Germinal center (tissue), 1 donor: ENCODE measurements at regions not wholly inside any gene's neighbourhood (a gene's known extent, or its start where the extent isn't known, plus 50 kb on each side); places are given as distances from the start of the nearest gene placed in this dataset.
"Not testable (repeated sequence)": the region's sequence is repeated elsewhere in the genome, so short reads cannot be mapped to it uniquely, and the experiment has no call there.

Experiments used
- DNase-seq: peaks from one replicate; pipeline ENCODE4 v3.0.0; 2012; ENCODE audit warnings: mixed read lengths, low spot score

DNA sequence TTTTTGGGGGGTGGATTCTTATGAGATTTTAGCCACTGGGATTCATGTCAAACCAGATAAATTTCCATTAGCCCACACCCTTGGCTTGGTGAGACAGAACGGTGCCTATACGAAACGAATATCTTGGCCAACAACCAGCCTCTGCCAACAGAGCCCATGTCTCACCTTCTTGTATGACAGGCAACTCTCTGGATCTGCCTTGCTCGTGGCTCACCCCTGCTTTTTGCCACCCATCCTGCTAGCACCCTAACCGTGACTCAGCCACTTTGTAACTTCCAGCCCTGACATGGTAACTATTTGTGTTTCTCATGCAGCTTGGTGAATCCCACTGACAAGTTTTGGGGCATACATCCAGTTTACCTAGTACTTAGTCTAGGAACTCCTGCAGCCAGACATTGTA, 457.0 kb downstream of the SPATA31D1 start:
- DNase-seq, result no peak

DNA sequence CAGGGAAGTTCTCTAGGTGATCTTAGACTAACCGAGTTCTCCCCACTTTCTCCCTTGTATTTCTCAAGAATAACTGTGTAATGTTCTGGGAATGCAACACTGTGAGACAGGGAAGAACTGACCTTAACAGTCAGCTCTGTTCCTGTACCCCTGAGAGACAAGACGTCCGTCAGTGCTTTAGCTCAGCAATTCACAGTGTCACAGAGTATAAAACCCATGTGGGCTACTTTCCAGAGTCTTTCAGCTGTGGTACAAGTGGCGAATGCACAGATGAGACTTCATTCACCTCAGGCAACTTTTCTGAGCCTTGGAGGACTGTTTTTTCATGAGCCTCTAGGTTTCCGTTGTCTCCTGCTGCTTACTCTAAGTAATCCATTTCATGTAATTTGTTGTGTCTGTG, 458.8 kb downstream of the SPATA31D1 start:
- DNase-seq, result no peak

DNA sequence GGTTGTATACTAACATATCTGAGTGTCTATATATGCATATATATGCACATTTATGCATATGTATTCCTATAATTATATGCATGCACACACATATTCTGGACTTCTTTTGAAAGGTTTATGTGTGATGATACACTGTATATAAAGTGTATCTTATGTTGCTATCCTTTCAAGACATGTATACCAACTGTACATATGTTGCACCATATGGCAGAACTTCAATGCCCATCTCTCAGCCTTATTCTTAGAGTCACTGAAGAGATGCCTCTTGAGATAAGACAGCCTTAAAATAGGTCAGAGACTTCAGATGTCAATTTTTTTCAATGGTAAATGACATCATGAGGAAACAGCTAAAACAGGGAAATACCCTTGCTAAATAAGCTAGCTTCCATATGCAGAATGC, 461.4 kb downstream of the SPATA31D1 start:
- DNase-seq, result no peak

DNA sequence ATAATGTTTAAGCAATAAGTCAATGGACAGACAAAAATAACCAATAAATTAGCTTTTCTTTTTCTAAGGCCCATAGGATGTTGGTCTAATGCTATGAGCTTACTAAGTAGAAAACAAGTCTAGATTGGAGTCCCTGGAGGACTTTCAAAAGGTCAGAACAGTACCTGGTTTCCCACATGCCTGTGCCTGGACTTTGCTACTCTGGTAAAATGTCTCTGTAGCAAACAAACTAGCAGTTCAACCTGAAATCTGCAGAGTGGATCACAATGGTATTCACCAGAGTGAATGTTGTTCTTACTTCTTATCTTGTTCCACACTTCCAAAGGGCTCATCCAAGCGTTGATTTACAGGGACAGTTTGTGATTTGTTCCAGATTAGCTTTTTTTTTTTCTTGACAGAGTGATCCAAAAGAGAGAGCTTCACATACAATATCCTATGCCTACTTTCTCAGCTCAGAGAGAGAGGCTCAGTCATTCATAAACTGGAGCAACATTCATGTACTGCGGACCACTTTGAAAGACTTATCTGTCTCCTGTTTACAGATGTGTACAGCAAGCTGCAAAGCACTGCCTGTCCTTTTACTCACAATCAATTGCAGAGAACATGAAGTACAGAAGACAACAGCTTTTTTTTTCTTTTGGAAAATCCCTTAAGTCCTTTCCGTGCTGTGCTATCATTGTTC, 466.1 kb downstream of the SPATA31D1 start:
- no peak for DNase-seq

DNA sequence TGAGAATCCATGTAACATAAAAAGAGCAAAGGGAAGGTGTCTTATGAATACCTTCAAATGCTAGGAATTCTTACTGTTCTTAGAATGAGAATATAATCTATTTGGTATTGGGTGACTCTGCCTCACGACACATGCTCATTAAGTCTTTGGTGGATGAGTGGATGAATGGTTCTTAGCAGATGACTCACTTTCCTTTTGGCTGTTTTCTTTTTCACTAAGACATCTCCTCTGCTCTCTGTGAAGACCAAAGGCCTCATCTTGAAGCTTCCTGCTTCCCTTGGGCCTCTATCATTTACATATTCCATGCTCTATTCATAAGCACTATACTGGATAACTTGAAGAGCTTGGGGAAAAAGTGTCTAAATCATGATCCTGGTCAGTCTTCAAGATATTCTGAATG, 468.1 kb downstream of the SPATA31D1 start:
- DNase-seq, result no peak

DNA sequence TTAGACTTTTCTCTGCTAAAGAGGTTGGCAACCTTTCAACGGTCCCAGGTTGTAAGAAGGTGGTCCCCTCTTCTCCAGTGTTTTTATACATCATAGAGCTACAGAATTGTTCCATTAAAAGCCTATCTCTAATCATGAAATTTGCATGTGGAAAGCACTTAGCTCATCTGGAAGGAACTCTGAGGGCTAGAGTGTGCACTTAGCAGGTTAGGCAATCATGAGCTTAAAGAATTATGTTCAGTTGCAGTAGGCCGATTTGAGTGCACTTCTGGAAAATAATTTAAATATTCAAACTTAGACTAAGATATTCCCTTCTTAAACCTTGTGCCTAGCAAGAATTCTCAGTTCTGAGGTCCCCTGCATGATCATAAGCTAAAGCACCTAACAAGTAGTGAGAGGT, 468.7 kb downstream of the SPATA31D1 start:
- no peak for DNase-seq

DNA sequence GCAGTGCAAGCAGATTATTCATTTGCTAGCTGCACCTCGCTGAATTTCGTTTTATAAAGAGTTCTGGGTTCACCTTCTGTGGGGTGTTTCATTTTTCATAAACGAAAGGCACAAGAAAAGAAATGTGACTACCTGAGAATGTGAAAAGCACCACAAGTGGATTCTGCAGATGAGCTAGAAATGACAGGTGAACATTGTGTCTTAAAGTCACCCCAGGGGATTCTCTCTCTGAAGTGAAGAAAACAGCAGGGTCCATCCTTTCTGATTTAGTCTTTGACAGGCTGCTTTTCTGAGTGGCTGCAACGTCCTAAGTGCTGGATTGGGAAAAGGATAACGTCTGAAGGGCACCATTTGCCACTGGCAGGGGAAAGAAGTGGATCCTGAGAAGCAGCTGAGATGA, 469.3 kb downstream of the SPATA31D1 start:
- no peak for DNase-seq

DNA sequence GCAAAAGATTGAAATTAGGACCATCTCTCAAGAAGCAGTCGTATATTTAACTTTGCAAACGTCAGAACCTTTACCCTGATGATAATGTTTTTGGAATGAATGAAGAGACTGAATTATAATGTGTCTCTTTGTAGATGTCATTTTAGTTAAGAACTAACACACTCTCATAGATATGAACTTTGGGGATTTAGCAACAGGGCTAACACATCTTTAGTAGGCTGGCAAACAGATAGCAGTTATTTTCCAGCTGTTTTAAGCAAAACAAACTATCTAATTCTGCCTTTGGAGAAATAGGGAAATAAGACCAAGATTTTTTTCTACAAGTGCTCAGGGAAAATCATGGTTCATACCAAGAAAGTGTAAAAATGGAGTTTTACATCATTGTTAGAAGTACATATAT, 469.7 kb downstream of the SPATA31D1 start:
- DNase-seq, result no peak

DNA sequence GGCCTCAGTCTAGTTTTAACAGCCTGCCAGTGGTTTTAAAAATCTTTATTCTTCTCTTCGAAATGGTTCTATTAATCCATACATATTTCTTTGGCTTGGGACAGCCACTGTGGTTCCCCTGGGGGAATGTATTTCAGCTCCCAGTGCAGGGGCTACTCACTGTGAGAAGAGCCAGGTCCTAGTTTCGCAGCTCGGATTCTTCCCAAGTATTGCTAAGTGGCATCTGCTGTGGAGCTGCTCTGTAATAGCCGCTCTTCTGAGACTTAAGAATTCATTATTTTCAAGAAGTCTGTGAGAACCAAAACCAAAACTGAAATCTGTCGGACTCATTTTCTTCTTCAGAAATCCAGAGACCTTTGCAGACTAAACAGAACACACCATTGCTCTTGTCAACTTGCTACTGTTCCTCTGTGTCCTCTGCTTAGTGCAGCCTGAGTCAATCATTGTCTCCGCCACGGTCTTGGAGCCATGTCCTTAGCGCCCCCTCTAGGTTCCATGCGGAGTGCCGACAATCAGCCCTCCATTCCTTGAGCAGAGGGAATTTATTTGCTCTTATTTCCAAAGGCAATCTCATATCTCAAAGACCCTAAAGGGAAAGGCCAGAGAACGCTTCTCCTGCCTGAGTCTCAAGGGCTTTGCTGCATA, 478.2 kb downstream of the SPATA31D1 start:
- DNase-seq, result no peak

DNA sequence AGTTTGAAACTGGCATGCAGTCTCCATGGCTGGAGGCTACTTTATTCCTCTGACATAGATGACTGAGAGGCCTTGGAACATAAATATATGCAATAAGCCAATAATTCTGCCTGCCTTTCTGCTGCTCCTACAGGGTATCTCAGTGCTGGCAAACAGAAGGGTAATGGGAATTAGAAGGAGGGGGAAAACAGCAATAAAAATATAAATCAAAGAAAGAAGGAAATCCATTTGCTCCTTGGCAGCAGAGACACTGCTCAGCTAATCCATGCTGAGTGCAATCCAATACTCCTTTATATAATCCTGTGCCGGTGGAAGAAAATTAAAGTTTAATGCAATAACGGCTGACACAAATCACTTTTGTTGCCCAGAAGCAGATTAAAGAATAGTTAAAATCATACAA, 478.9 kb downstream of the SPATA31D1 start:
- DNase-seq, result no peak

DNA sequence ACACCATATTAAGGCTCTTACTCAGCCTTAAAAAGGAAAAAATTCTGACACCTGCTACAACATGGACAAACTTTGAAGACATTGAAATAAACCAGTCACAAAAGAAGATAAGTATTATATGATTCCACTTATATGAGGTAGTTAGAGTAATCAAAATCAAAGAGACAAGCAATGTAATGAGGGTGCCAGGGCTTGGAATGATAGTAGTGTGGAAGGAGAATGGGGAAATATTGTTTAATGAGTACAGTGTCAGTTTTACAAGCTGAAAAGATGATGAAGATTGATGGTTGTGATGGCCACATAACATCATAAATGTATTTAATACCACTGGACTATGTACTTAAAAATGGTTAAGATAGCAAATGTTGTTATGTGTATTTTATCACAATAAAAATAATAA, 485.7 kb downstream of the SPATA31D1 start:
- DNase-seq, result no peak

DNA sequence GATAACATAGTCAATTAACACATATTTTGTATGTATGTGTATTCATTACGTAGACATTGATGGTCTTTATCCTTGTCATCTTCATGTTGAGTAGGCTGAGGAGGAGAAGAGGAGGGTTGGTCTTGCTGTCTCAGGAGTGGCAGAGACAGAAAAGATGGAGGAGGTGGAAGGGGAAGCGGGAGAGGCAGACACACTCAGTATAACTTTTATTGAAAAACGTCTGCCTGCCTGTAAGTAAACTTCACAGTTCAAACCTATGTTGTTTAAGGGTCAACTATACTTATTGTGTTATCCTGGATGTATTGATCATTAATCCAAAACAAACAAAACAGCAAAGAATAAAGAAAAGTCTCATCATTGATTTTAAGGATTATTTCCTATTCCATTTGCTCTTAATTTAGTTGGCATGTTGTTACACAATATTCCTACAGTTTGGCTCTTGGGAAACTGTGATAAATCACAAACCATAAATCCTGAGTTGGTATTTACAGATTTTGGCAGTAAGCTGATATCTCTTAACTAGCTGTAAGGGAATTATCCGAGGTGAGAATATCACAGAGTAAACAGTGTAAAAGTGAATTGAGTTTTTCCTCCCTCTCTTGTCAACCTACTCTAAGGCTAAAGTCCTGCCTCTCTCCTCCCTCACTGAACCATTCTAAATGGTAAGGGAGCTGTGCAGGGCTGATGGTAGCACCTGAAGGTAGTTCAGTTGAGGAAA, 487.2 kb downstream of the SPATA31D1 start:
- DNase-seq, result no peak

DNA sequence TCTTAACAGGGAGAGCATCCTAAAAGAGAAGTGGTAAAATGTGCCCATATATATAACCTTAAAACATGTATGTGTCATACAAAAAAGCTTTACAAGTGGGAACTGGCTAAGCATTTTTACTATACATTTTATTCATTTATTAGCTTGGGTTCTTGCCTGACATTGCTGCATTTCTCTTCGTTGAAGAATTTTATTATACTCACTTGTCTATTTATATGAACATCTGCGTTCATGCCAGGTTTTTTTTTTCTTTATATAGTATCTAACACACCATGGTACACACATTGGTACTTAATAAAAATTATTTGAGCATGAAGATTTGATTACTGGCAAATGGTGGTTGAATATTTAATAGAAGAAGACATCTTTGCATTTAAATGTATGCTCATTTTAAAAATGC, 492.3 kb downstream of the SPATA31D1 start:
- no peak for DNase-seq

DNA sequence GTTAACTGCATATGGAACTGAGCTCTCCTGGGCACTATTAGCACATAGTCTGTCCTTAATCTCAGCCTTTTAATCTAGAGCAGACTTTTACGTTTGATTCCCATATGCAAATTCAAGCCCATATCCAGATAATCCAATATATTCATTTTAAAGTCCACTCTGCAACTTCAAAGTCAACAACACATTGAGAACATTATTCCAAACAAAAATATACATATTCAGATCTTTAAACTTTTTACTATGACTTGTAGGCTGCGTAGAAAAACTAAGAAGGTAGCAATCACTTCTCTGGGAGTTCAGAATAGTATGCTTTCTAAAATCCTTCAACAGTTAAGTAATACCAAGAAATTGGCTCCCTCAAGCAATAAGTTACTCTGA, 499.4 kb downstream of the SPATA31D1 start:
- no peak for DNase-seq

DNA sequence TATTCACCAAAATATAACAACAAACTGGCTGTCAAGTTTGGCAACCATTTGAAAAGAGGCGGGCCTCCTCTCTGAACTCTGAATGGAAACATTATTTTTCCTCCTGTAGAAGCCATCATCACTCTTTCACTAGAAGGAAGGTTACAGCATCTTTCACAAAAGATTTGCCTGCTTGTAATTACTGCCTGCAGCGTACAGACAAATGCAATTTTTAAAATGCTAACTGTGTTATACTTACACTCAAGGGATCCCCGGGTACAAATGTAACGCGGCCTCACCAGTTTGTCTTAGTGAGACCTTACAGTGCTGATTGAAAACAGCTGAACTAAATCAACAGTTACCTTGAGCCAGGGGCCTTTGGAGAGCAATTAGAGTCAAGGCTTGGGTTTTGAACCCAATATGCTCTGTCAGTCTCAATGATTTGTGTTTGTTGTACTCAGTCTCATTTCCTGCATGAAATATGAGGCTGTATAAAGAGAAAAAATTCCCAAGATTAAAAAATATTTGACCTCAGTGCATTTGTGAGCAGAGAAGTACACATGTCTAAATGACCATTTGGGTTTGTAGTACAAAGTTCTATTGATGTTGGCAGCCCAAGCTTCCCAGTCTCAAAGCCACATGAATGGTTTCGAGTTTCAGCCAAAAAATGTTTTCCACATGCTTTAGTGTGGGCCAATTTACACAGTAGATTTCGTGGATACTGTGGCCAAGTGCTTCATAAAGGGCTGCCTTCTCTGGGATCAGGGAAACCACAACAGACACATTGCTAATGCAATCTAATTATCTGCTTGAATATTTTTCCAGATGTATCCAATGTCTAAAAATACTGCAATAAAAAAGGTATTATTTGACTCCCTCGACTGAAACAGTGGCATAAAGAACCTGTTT, 500.0 kb downstream of the SPATA31D1 start:
- no peak for DNase-seq

DNA sequence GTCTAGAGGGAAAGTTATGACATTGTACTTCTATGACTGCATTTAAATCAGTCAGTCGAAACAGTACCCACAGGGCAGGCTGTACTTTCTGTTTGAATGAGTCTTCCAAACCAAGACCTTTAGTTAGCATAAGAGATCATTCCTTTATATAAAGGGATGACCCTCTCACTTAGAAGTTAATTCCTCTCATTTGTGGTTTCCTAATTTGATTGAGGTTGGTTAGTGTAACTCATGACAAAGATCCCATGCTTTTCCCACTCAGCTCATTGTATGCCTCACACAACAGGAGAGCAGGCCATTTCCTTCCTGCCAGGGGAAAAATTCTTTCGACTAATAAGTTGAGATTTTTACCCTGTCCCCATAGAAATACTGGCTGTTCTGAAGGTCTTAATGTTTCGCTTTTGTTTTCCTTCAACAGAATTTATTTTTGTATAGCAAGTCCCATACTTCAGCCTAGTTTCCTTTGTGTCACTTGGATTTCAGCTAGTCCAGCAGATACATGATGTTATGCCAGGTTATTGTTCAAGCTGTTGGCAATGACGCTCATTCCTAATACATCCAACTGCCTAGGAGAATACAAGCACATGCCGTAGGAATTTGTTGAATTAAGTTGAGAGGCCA, 500.7 kb downstream of the SPATA31D1 start:
- no peak for DNase-seq

DNA sequence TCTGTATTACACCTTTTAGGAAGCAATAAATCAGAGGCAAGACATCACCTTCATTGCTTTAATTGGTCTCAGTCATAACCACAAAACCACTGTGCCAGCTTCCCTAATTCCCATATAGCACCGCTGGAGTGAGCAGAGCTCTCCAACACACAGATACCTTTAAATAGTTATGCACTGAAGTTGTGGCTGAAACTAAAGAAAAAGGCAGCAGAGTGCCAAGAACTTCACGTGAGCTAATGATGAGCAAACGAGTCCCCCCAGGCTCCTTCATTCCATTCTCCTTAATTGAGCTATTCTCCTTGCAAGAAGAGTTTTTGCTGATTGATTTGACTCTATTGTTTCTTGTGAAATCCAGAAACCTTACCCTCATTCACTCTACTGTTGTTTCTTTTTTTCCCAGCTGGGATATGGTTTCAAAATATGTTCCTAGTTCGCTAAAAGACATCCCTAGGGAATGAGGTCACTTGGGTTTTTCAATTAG, 501.5 kb downstream of the SPATA31D1 start:
- no peak for DNase-seq

DNA sequence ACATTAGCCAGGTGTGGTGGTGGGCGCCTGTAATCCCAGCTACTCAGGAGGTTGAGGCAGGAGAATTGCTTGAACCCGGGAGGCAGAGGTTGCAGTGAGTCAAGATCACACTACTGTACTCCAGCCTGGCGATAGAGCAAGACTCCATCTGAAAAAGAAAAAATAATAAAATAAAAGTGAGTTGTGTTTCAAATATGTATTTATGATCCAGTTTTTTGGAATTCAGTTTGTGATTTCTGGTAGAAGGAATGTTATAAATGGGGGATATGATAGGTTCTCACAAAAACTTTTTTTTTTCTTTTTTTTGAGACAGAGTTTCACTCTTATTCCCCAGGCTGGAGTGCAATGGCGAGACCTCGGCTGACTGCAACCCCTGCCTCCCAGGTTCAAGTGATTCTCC, 502.2 kb downstream of the SPATA31D1 start:
- DNase-seq, result not testable (repeated sequence)

DNA sequence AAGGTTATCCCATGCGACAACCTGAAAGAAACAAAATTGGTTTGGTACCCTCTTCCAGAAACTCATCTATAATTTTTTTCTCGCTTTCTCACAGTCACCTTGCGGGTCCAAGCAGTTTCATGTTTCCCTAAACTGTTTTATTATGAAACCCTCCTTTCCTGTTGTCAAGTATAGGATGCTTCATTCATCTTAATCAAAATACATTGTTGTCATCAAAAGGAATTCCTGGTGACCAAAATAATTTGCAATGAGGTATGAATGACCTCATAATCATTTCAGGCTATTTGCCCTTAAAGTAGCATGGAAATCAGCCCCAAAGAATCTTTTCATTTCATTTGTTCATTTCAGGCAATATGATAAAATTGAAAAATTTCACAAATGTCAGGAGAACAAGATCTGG, 503.0 kb downstream of the SPATA31D1 start:
- no peak for DNase-seq

DNA sequence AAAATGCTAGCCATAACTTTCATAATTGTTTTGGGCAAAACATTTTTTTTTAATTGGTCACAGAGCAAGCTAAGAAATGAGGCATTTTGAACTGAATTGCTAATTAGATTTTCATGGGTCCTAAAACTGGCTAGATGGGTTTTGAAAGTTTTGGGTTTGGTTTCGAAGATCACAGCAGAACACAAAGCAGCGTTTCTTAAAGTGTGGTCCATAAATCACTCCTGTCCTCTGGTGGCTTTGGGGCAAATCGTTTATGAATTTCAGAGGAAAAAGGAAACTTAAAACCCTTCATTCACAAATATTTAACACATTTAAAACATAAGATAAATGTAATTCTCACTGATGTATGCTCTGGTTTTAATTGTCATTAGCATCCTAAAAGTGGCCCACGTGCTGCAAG, 503.7 kb downstream of the SPATA31D1 start:
- no peak for DNase-seq

DNA sequence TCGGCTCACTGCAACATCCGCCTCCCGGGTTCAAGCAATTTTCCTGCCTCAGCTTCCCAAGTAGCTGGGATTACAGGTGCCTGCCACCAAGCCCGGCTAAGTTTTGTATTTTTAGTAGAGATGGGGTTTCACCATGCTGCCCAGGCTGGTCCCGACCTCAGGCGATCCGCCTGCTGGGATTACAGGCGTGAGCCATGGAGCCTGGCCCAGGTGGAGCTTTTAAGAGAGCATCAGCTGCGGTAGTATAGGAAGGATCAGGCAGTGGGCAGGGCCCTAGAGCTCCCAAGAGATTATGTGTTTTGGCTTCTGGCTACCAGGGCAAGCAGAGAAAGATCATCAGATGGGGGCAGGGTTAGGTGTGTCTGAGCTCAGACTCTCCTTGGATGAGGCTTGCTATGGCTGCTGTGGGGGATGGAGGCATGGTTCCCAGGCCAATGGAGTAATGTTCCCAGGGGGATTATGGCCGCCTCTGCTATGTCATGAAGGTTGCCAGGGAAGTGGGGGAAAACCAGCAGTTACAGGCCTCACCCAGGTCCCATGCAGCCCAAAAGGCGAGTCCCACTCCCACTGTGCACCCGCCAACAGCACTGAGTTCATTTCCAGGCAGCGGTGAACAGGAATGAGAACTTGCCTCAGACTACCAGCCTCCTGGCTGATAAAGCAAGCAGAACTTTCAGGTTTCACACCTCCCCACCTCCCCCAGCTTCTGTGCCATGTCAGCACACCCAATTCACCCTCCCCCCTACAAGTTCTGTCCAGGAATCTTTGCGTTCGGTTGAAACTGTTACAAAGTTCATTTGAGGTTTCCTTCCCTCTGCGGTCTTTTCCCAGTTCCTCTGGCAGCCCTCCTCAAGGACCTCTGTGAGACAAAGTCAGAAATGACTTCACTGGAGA, 507.6 kb downstream of the SPATA31D1 start:
- DNase-seq, result no peak
